ENCODE measurements at regions not wholly inside any gene's neighbourhood (a gene's known extent, or its start where the extent isn't known, plus 50 kb on each side); places are given as distances from the start of the nearest gene placed in this dataset.

GRCh38 chr13:76552041-76552772, 334.0 kb downstream of the KCTD12 start:
- H3K9ac ChIP-seq (ENCODE audit: extremely low read depth, insufficient read length, low read length), result no peak overlapping the region
- no peaks in the 10 kb centered on the region for H3K27me3 ChIP-seq (ENCODE audit: insufficient read depth, low read length)
- no peaks in the 10 kb centered on the region for H3K9me3 Mint-ChIP-seq
- no peaks in the 10 kb centered on the region for H4K20me1 ChIP-seq (ENCODE audit: control insufficient read depth, insufficient read depth, insufficient read length)
- H2AK5ac ChIP-seq (ENCODE audit: insufficient read length, low read length), result no peak overlapping the region
- H3K27ac Mint-ChIP-seq, result no peak overlapping the region
- H2BK5ac ChIP-seq (ENCODE audit: insufficient read length, low read length), result no peak overlapping the region
- H3K14ac ChIP-seq (ENCODE audit: insufficient read depth, low read length), result no peak overlapping the region
- no peaks in the 10 kb centered on the region for H3K4me1 Mint-ChIP-seq
- H3K18ac ChIP-seq (ENCODE audit: insufficient read length, low read depth, low read length), result no peak overlapping the region
- H2BK120ac ChIP-seq (ENCODE audit: low read depth, low read length, poor library complexity, severe bottlenecking), result no peak overlapping the region
- no peak overlapping the region for H2BK15ac ChIP-seq (ENCODE audit: low read depth, low read length)
- no peaks in the 10 kb centered on the region for H3K9me3 ChIP-seq (ENCODE audit: control insufficient read depth, low read depth, low read length)
- no peak overlapping the region for H3K4me3 Mint-ChIP-seq
- no peak overlapping the region for H2AFZ ChIP-seq (ENCODE audit: low read length)
- no peak overlapping the region for H3K27ac ChIP-seq (ENCODE audit: insufficient read length, low read depth, low read length)
- H3K23me2 ChIP-seq (ENCODE audit: insufficient read length, low read depth, low read length, poor library complexity, severe bottlenecking), result no peaks in the 10 kb centered on the region
- H3K79me1 ChIP-seq (ENCODE audit: insufficient read depth, low read depth, low read length, poor library complexity, severe bottlenecking), result no peaks in the 10 kb centered on the region
- no peak overlapping the region for H4K5ac ChIP-seq (ENCODE audit: insufficient read length, low read depth, low read length)
- H3K4me1 ChIP-seq (ENCODE audit: insufficient read depth, low read length), result no peaks in the 10 kb centered on the region
- H2BK12ac ChIP-seq (ENCODE audit: insufficient read length, low read depth, low read length), result no peak overlapping the region
- no peaks in the 10 kb centered on the region for H3K27me3 Mint-ChIP-seq (ENCODE audit: low read depth)
- no peak overlapping the region for H4K91ac ChIP-seq (ENCODE audit: insufficient read length, low read depth, low read length)
- no CpG with 5 or more reads among the region's 5 CpGs for WGBS (ENCODE audit: extremely low coverage, insufficient read length, low lambda C conversion rate)
- H4K8ac ChIP-seq (replicated peaks; ENCODE audit: insufficient read length, low read depth, low read length), result no peak overlapping the region
- no peak overlapping the region for H3K56ac ChIP-seq (ENCODE audit: insufficient read length, low read depth, low read length)
- H3K4ac ChIP-seq (ENCODE audit: low read depth, low read length), result no peak overlapping the region
- H3K79me2 ChIP-seq (ENCODE audit: insufficient read depth, low read length), result no peaks in the 10 kb centered on the region
- no peak overlapping the region for H3K4me2 ChIP-seq (ENCODE audit: insufficient read depth, insufficient read length, low read length)
- no peak for TF ChIP-seq CTCF (conservative IDR thresholded peaks at IDR 0.05)
- no peaks in the 10 kb centered on the region for H3K36me3 Mint-ChIP-seq (ENCODE audit: insufficient read depth in 1 of 3, low read depth in 3 of 3)
- DNase-seq, result no peak
- H3T11ph ChIP-seq (ENCODE audit: low read length), result no peak overlapping the region
- no peak overlapping the region for H3K23ac ChIP-seq (ENCODE audit: insufficient read length, low read depth, low read length)
- H2BK20ac ChIP-seq (ENCODE audit: low read depth, low read length, poor library complexity, severe bottlenecking), result no peak overlapping the region
